ENCODE measurements at regions not wholly inside any gene's neighbourhood (a gene's known extent, or its start where the extent isn't known, plus 50 kb on each side); places are given as distances from the start of the nearest gene placed in this dataset.
"Not testable (repeated sequence)": the region's sequence is repeated elsewhere in the genome, so short reads cannot be mapped to it uniquely, and the experiment has no call there.

DNA sequence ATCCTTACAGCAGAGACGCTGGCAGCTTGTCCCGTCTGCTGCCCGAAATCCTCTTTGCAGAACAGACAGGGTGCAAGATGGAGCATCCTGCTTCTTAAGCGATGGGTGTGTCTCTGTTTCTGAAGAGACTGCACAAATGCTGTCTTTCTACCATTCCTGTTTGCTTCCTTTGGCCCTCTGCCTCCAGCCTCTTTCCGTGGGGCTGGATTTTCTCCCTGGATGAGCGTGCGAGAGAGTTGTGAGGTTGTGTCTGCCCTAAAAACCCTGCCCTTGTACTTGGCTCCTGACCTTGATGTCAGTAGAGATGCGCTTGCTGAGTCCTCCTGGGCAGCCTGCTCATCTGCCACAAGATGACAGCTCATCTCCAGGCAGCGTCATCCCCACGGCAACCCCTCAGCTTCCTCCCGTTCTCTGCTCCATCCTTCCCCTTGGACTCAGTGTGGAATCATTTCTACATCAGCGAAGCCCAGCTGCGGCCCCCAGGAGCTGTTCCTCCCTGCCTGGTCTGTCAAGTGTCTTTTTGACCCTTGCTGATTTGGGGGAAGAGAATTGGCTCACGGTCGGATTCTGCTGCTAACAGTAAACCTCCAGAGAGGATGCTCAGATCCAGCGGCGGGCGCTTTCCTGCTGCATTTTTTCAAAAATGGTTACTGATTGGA lies 246.2 kb downstream of the ASMT start:
- Histone ChIP-seq H3K27me3 (ENCODE audit: control insufficient read depth in 1 of 2, insufficient read depth in 1 of 2, low read length in 2 of 2) (peaks cover 0 to 10% of the 10 kb centered on the region in 2 experiments), H2BK120ac (ENCODE audit: low read depth, low read length) (no peak overlapping the region), H3K18ac (ENCODE audit: low read depth in 1 of 2, low read length in 2 of 2) (no peak overlapping the region), H3K23ac (ENCODE audit: low read length in 2 of 2) (no peak overlapping the region), H2BK5ac (ENCODE audit: low read depth, low read length, poor library complexity, severe bottlenecking) (no peak overlapping the region), H4K8ac (ENCODE audit: low read length) (no peak overlapping the region), H2BK12ac (ENCODE audit: low read length in 2 of 2) (no peak overlapping the region), H3K9me3 (ENCODE audit: control insufficient read depth, low read length) (no peaks in the 10 kb centered on the region), H3K79me1 (replicated peaks; ENCODE audit: low read length, poor library complexity, severe bottlenecking) (no peaks in the 10 kb centered on the region), H3K4me1 (ENCODE audit: control insufficient read depth, insufficient read depth, low read depth, low read length) (no peaks in the 10 kb centered on the region), H3K27ac (ENCODE audit: low read length, poor library complexity, severe bottlenecking) (no peak overlapping the region), H3K4me3 (ENCODE audit: insufficient read depth in 1 of 2, low read depth in 1 of 2, low read length in 2 of 2) (no peak overlapping the region), H2BK15ac (ENCODE audit: low read depth, poor library complexity, severe bottlenecking) (no peak overlapping the region), H4K91ac (ENCODE audit: low read length) (no peak overlapping the region), H2AFZ (ENCODE audit: low read depth, low read length) (no peak overlapping the region), H3K4me2 (ENCODE audit: low read length, poor library complexity, severe bottlenecking) (no peak overlapping the region), H3K4ac (ENCODE audit: low read depth in 1 of 2, low read length in 2 of 2) (no peak overlapping the region), H3K36me3 (ENCODE audit: control insufficient read depth in 1 of 2, insufficient read depth in 2 of 2, low read depth in 1 of 2, low read length in 2 of 2) (no peaks in the 10 kb centered on the region), H3K9ac (ENCODE audit: low read length) (no peak overlapping the region), H2AK5ac (ENCODE audit: low read length, severe bottlenecking) (no peak overlapping the region), H3K14ac (ENCODE audit: low read length in 2 of 2) (no peak overlapping the region)
- DNase-seq = no peak
- WGBS = 84% methylated on average over 17 of the region's 18 CpGs

DNA sequence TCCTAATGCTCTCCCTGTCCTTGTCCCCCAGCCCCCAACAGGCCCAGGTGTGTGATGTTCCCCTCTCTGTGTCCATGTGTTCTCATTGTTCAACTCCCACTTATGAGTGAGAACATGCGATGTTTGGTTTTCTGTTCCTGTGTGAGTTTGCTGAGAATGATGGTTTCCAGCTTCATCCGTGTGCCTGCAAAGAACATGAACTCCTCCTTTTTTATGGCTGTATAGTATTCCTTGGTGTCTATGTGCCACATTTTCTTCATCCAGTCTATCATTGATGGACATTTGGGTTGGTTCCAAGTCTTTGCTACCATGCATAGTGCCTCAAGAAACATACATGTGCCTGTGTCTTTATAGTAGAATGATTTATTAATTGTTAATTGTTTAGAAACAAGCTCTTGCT lies 249.1 kb downstream of the ASMT start:
- not testable (repeated sequence) for H3K4me1 ChIP-seq (ENCODE audit: control insufficient read depth, insufficient read depth, low read depth, low read length); H3K14ac ChIP-seq (ENCODE audit: low read length in 2 of 2); H4K91ac ChIP-seq (ENCODE audit: low read length); H3K36me3 ChIP-seq (ENCODE audit: control insufficient read depth in 1 of 2, insufficient read depth in 2 of 2, low read depth in 1 of 2, low read length in 2 of 2); H3K79me1 ChIP-seq (replicated peaks; ENCODE audit: low read length, poor library complexity, severe bottlenecking); H3K4ac ChIP-seq (ENCODE audit: low read depth in 1 of 2, low read length in 2 of 2); H4K8ac ChIP-seq (ENCODE audit: low read length); H2BK15ac ChIP-seq (ENCODE audit: low read depth, poor library complexity, severe bottlenecking); H3K4me3 ChIP-seq (ENCODE audit: insufficient read depth in 1 of 2, low read depth in 1 of 2, low read length in 2 of 2); H3K4me2 ChIP-seq (ENCODE audit: low read length, poor library complexity, severe bottlenecking); H3K18ac ChIP-seq (ENCODE audit: low read depth in 1 of 2, low read length in 2 of 2); H3K9me3 ChIP-seq (ENCODE audit: control insufficient read depth, low read length); H3K9ac ChIP-seq (ENCODE audit: low read length); H2BK5ac ChIP-seq (ENCODE audit: low read depth, low read length, poor library complexity, severe bottlenecking); H3K23ac ChIP-seq (ENCODE audit: low read length in 2 of 2); DNase-seq; H2BK120ac ChIP-seq (ENCODE audit: low read depth, low read length); H2AK5ac ChIP-seq (ENCODE audit: low read length, severe bottlenecking); H3K27ac ChIP-seq (ENCODE audit: low read length, poor library complexity, severe bottlenecking); H2BK12ac ChIP-seq (ENCODE audit: low read length in 2 of 2); H2AFZ ChIP-seq (ENCODE audit: low read depth, low read length)
- 100% methylated on average over 2 of the region's 2 CpGs for WGBS
- H3K27me3 ChIP-seq (ENCODE audit: control insufficient read depth in 1 of 2, insufficient read depth in 1 of 2, low read length in 2 of 2) = peaks cover 0 to 10% of the 10 kb centered on the region in 2 experiments

- Histone ChIP-seq H3K14ac (ENCODE audit: low read length in 2 of 2) (no peak overlapping the region), H3K4me2 (ENCODE audit: low read length, poor library complexity, severe bottlenecking) (no peak overlapping the region), H3K4me1 (ENCODE audit: control insufficient read depth, insufficient read depth, low read depth, low read length) (no peaks in the 10 kb centered on the region), H3K9ac (ENCODE audit: low read length) (no peak overlapping the region), H4K8ac (ENCODE audit: low read length) (no peak overlapping the region), H3K4ac (ENCODE audit: low read depth in 1 of 2, low read length in 2 of 2) (no peak overlapping the region), H3K27me3 (ENCODE audit: control insufficient read depth in 1 of 2, insufficient read depth in 1 of 2, low read length in 2 of 2) (no peaks in the 10 kb centered on the region), H3K27ac (ENCODE audit: low read length, poor library complexity, severe bottlenecking) (no peak overlapping the region), H3K36me3 (ENCODE audit: control insufficient read depth in 1 of 2, insufficient read depth in 2 of 2, low read depth in 1 of 2, low read length in 2 of 2) (no peaks in the 10 kb centered on the region), H3K4me3 (ENCODE audit: insufficient read depth in 1 of 2, low read depth in 1 of 2, low read length in 2 of 2) (no peak overlapping the region), H3K18ac (ENCODE audit: low read depth in 1 of 2, low read length in 2 of 2) (no peak overlapping the region), H2AFZ (ENCODE audit: low read depth, low read length) (no peak overlapping the region), H2AK5ac (ENCODE audit: low read length, severe bottlenecking) (no peak overlapping the region), H2BK15ac (ENCODE audit: low read depth, poor library complexity, severe bottlenecking) (no peak overlapping the region), H4K91ac (ENCODE audit: low read length) (no peak overlapping the region), H2BK12ac (ENCODE audit: low read length in 2 of 2) (no peak overlapping the region), H2BK120ac (ENCODE audit: low read depth, low read length) (no peak overlapping the region), H3K9me3 (ENCODE audit: control insufficient read depth, low read length) (peaks cover 3% of the 10 kb centered on the region), H2BK5ac (ENCODE audit: low read depth, low read length, poor library complexity, severe bottlenecking) (no peak overlapping the region), H3K79me1 (replicated peaks; ENCODE audit: low read length, poor library complexity, severe bottlenecking) (no peaks in the 10 kb centered on the region), H3K23ac (ENCODE audit: low read length in 2 of 2) (no peak overlapping the region)
- 67% methylated on average over 3 of the region's 4 CpGs for WGBS
- DNase-seq = no peak
These were observed 255.6 kb downstream of the ASMT start for GRCh38 chrX:1870421-1870820.

- H2BK12ac ChIP-seq (ENCODE audit: low read length in 2 of 2) = no peak overlapping the region
- no peak overlapping the region for H2AFZ ChIP-seq (ENCODE audit: low read depth, low read length)
- no peak overlapping the region for H3K4me2 ChIP-seq (ENCODE audit: low read length, poor library complexity, severe bottlenecking)
- H2AK5ac ChIP-seq (ENCODE audit: low read length, severe bottlenecking) = no peak overlapping the region
- no peaks in the 10 kb centered on the region for H3K79me1 ChIP-seq (replicated peaks; ENCODE audit: low read length, poor library complexity, severe bottlenecking)
- no peak overlapping the region for H2BK15ac ChIP-seq (ENCODE audit: low read depth, poor library complexity, severe bottlenecking)
- no peaks in the 10 kb centered on the region for H3K36me3 ChIP-seq (ENCODE audit: control insufficient read depth in 1 of 2, insufficient read depth in 2 of 2, low read depth in 1 of 2, low read length in 2 of 2)
- no peak overlapping the region for H3K9ac ChIP-seq (ENCODE audit: low read length)
- no peak overlapping the region for H2BK5ac ChIP-seq (ENCODE audit: low read depth, low read length, poor library complexity, severe bottlenecking)
- no peak for DNase-seq
- H3K4me3 ChIP-seq (ENCODE audit: insufficient read depth in 1 of 2, low read depth in 1 of 2, low read length in 2 of 2) = no peak overlapping the region
- H2BK120ac ChIP-seq (ENCODE audit: low read depth, low read length) = no peak overlapping the region
- no peak overlapping the region for H3K14ac ChIP-seq (ENCODE audit: low read length in 2 of 2)
- no peak overlapping the region for H4K8ac ChIP-seq (ENCODE audit: low read length)
- no peak overlapping the region for H3K4ac ChIP-seq (ENCODE audit: low read depth in 1 of 2, low read length in 2 of 2)
- H3K18ac ChIP-seq (ENCODE audit: low read depth in 1 of 2, low read length in 2 of 2) = no peak overlapping the region
- no peaks in the 10 kb centered on the region for H3K4me1 ChIP-seq (ENCODE audit: control insufficient read depth, insufficient read depth, low read depth, low read length)
- no peak overlapping the region for H3K27ac ChIP-seq (ENCODE audit: low read length, poor library complexity, severe bottlenecking)
- H4K91ac ChIP-seq (ENCODE audit: low read length) = no peak overlapping the region
- no peak overlapping the region for H3K23ac ChIP-seq (ENCODE audit: low read length in 2 of 2)
- peaks cover 3% of the 10 kb centered on the region for H3K9me3 ChIP-seq (ENCODE audit: control insufficient read depth, low read length)
- 97% methylated on average over 2 of the region's 5 CpGs for WGBS
- H3K27me3 ChIP-seq (ENCODE audit: control insufficient read depth in 1 of 2, insufficient read depth in 1 of 2, low read length in 2 of 2) = no peaks in the 10 kb centered on the region
These were observed 257.0 kb downstream of the ASMT start for GRCh38 chrX:1871887-1872286.
